Neuron (in vitro differentiated cells): ENCODE measurements at regions not wholly inside any gene's neighbourhood (a gene's known extent, or its start where the extent isn't known, plus 50 kb on each side); places are given as distances from the start of the nearest gene placed in this dataset.

Experiments
- H2AFZ ChIP-seq: one replicate; pipeline ENCODE4 v1.6.1; 2013; ENCODE audit warnings: low read depth, mild to moderate bottlenecking, inconsistent platforms, low read length, moderate library complexity
- H3K27me3 ChIP-seq: one replicate; pipeline ENCODE4 v1.6.1; 2013; ENCODE audit warnings: low read length; ENCODE audit not compliant: insufficient read depth
- H3K36me3 ChIP-seq: one replicate; pipeline ENCODE4 v1.6.1; 2013; ENCODE audit warnings: low read length; ENCODE audit not compliant: insufficient read depth
- H3K4me1 ChIP-seq: one replicate; pipeline ENCODE4 v1.6.1; 2013; ENCODE audit warnings: low read length; ENCODE audit not compliant: insufficient read depth
- H3K4me3 ChIP-seq: 2 replicates; pipeline ENCODE4 v1.5.1; 2013; ENCODE audit warnings: mild to moderate bottlenecking, low read length, moderate library complexity
- H3K9me3 ChIP-seq: one replicate; pipeline ENCODE4 v1.6.1; 2013; ENCODE audit warnings: low read length

- H3K36me3 ChIP-seq, result no peaks in the 10 kb centered on the region
- H2AFZ ChIP-seq, result no peak overlapping the region
- no peaks in the 10 kb centered on the region for H3K27me3 ChIP-seq
- H3K4me1 ChIP-seq, result peaks cover 7% of the 10 kb centered on the region
- no peak overlapping the region for H3K4me3 ChIP-seq
- no peaks in the 10 kb centered on the region for H3K9me3 ChIP-seq
Measured at GRCh38 chr4:130675266-130675665, 1579.3 kb downstream of the C4orf33 start.

- Histone ChIP-seq H3K36me3 (no peaks in the 10 kb centered on the region), H2AFZ (no peak overlapping the region), H3K27me3 (no peaks in the 10 kb centered on the region), H3K4me3 (no peak overlapping the region), H3K4me1 (no peaks in the 10 kb centered on the region), H3K9me3 (no peaks in the 10 kb centered on the region)
Measured at GRCh38 chr4:130689181-130689580, 1593.2 kb downstream of the C4orf33 start.

- no peak overlapping the region for H2AFZ ChIP-seq
- no peaks in the 10 kb centered on the region for H3K4me1 ChIP-seq
- no peaks in the 10 kb centered on the region for H3K9me3 ChIP-seq
- H3K27me3 ChIP-seq, result no peaks in the 10 kb centered on the region
- H3K4me3 ChIP-seq, result no peak overlapping the region
- H3K36me3 ChIP-seq, result no peaks in the 10 kb centered on the region
Measured at GRCh38 chr4:130698251-130698650, 1602.3 kb downstream of the C4orf33 start.

- no peak overlapping the region for H3K4me3 ChIP-seq
- H3K36me3 ChIP-seq, result no peaks in the 10 kb centered on the region
- H3K27me3 ChIP-seq, result no peaks in the 10 kb centered on the region
- H3K9me3 ChIP-seq, result no peaks in the 10 kb centered on the region
- no peaks in the 10 kb centered on the region for H3K4me1 ChIP-seq
- no peak overlapping the region for H2AFZ ChIP-seq
Measured at GRCh38 chr4:130699004-130699403, 1603.1 kb downstream of the C4orf33 start.

- Histone ChIP-seq H3K36me3 (no peaks in the 10 kb centered on the region), H3K27me3 (no peaks in the 10 kb centered on the region), H3K4me1 (no peaks in the 10 kb centered on the region), H2AFZ (no peak overlapping the region), H3K4me3 (no peak overlapping the region), H3K9me3 (no peaks in the 10 kb centered on the region)
Measured at GRCh38 chr4:130703211-130703935, 1607.4 kb downstream of the C4orf33 start.

- no peaks in the 10 kb centered on the region for H3K27me3 ChIP-seq
- H3K9me3 ChIP-seq, result no peaks in the 10 kb centered on the region
Measured at GRCh38 chr4:130705023-130705422, 1609.1 kb downstream of the C4orf33 start.

GRCh38 chr4:130712038-130712437 is 1616.1 kb downstream of the C4orf33 start:
- no peak overlapping the region for H2AFZ ChIP-seq
- no peaks in the 10 kb centered on the region for H3K4me1 ChIP-seq
- no peaks in the 10 kb centered on the region for H3K27me3 ChIP-seq
- no peak overlapping the region for H3K4me3 ChIP-seq
- no peaks in the 10 kb centered on the region for H3K36me3 ChIP-seq
- H3K9me3 ChIP-seq, result no peaks in the 10 kb centered on the region

More at GRCh38 chr4:130705023-130705422, 1609.1 kb downstream of the C4orf33 start:
- Histone ChIP-seq H2AFZ (no peak overlapping the region), H3K36me3 (no peaks in the 10 kb centered on the region), H3K4me3 (no peak overlapping the region), H3K4me1 (no peaks in the 10 kb centered on the region)

- no peak overlapping the region for H3K4me3 ChIP-seq
- H3K4me1 ChIP-seq, result no peaks in the 10 kb centered on the region
- H3K27me3 ChIP-seq, result no peaks in the 10 kb centered on the region
- no peaks in the 10 kb centered on the region for H3K9me3 ChIP-seq
- no peaks in the 10 kb centered on the region for H3K36me3 ChIP-seq
- H2AFZ ChIP-seq, result no peak overlapping the region
Measured at GRCh38 chr4:130714006-130714405, 1618.1 kb downstream of the C4orf33 start.

GRCh38 chr4:130722361-130722760 is 1626.4 kb downstream of the C4orf33 start:
- Histone ChIP-seq H3K4me1 (peaks cover 4% of the 10 kb centered on the region), H3K27me3 (no peaks in the 10 kb centered on the region), H3K9me3 (no peaks in the 10 kb centered on the region), H2AFZ (no peak overlapping the region), H3K36me3 (no peaks in the 10 kb centered on the region), H3K4me3 (no peak overlapping the region)

GRCh38 chr4:130736436-130737185 is 1640.7 kb downstream of the C4orf33 start:
- Histone ChIP-seq H3K27me3 (no peaks in the 10 kb centered on the region), H3K4me1 (no peaks in the 10 kb centered on the region), H2AFZ (no peak overlapping the region), H3K9me3 (no peaks in the 10 kb centered on the region), H3K4me3 (no peak overlapping the region), H3K36me3 (no peaks in the 10 kb centered on the region)

- H3K27me3 ChIP-seq, result no peaks in the 10 kb centered on the region
- H2AFZ ChIP-seq, result no peak overlapping the region
- H3K36me3 ChIP-seq, result no peaks in the 10 kb centered on the region
- H3K4me1 ChIP-seq, result no peaks in the 10 kb centered on the region
- no peak overlapping the region for H3K4me3 ChIP-seq
- no peaks in the 10 kb centered on the region for H3K9me3 ChIP-seq
Measured at GRCh38 chr4:130738233-130738632, 1642.3 kb downstream of the C4orf33 start.

GRCh38 chr4:130747842-130748241 is 1651.9 kb downstream of the C4orf33 start:
- no peak overlapping the region for H2AFZ ChIP-seq

GRCh38 chr4:130753926-130754325 is 1658.0 kb downstream of the C4orf33 start:
- Histone ChIP-seq H3K4me3 (no peak overlapping the region), H3K27me3 (no peaks in the 10 kb centered on the region)

More at GRCh38 chr4:130747842-130748241, 1651.9 kb downstream of the C4orf33 start:
- Histone ChIP-seq H3K4me1 (no peaks in the 10 kb centered on the region), H3K4me3 (no peak overlapping the region), H3K9me3 (no peaks in the 10 kb centered on the region), H3K36me3 (no peaks in the 10 kb centered on the region), H3K27me3 (no peaks in the 10 kb centered on the region)

More at GRCh38 chr4:130753926-130754325, 1658.0 kb downstream of the C4orf33 start:
- H3K4me1 ChIP-seq, result no peaks in the 10 kb centered on the region
- H3K9me3 ChIP-seq, result no peaks in the 10 kb centered on the region
- no peaks in the 10 kb centered on the region for H3K36me3 ChIP-seq
- no peak overlapping the region for H2AFZ ChIP-seq
